Lung (tissue), 11 donors: ENCODE measurements at regions not wholly inside any gene's neighbourhood (a gene's known extent, or its start where the extent isn't known, plus 50 kb on each side); places are given as distances from the start of the nearest gene placed in this dataset.

Experiments used
- ATAC-seq: fragments of 200-7000 bp; cut with Tn5 transposase; one replicate; pipeline ENCODE4 v1.9.1; 2020; ENCODE audit warnings: moderate number of reproducible peaks; ENCODE audit not compliant: insufficient read depth, low FRiP score
- DNase-seq, 3 donors: peaks; one replicate each; pipeline ENCODE4 v3.0.0-alpha.2; 2013 to 2017
- H3K27ac ChIP-seq, 2 donors: one replicate each; pipeline ENCODE4 v1.5.1; 2013; ENCODE audit warnings: mild to moderate bottlenecking in 2 of 2, moderate library complexity in 2 of 2, control low read depth in 1 of 2, inconsistent platforms in 1 of 2, low read depth in 1 of 2, low read length in 1 of 2
- H3K27me3 ChIP-seq, 3 donors: one replicate each; pipeline ENCODE4 v1.5.1; 2013; ENCODE audit warnings: low read length in 2 of 3; ENCODE audit not compliant: control insufficient read depth in 3 of 3, insufficient read depth in 3 of 3
- H3K36me3 ChIP-seq, 4 donors: one replicate each; pipeline ENCODE4 v1.5.1; 2013; ENCODE audit warnings: low read length in 4 of 4, mild to moderate bottlenecking in 1 of 4, moderate library complexity in 1 of 4; ENCODE audit not compliant: control insufficient read depth in 4 of 4, insufficient read depth in 4 of 4
- H3K4me1 ChIP-seq, 5 donors: one replicate each; pipeline ENCODE4 v1.5.1; 2013; ENCODE audit warnings: low read length in 5 of 5, mild to moderate bottlenecking in 2 of 5, moderate library complexity in 1 of 5; ENCODE audit not compliant: control insufficient read depth in 5 of 5, insufficient read depth in 5 of 5
- H3K4me3 ChIP-seq: one replicate; pipeline ENCODE4 v1.5.1; 2013; ENCODE audit warnings: mild to moderate bottlenecking, control low read depth, moderate library complexity
- H3K9ac ChIP-seq, 2 donors: one replicate each; pipeline ENCODE4 v1.5.1; 2013; ENCODE audit warnings: low read length in 2 of 2, control low read depth in 1 of 2; ENCODE audit not compliant: insufficient read depth in 1 of 2
- H3K9me3 ChIP-seq, 4 donors: one replicate each; pipeline ENCODE4 v1.5.1; 2013; ENCODE audit warnings: low read length in 3 of 4, mild to moderate bottlenecking in 1 of 4, moderate library complexity in 1 of 4; ENCODE audit not compliant: control insufficient read depth in 4 of 4, insufficient read depth in 3 of 4
- CTCF ChIP-seq: IDR thresholded peaks from 2 replicates; pipeline ENCODE4 v1.5.1; 2012; ENCODE audit warnings: mild to moderate bottlenecking; ENCODE audit errors: control extremely low read depth, extremely low read depth
- WGBS, 2 donors: extraction: QIAGEN DNeasy Blood & Tissue Kit; methylation state at CpG; one replicate each; pipeline ENCODE4 v1.1.7; 2013; 5-methylcytosine and 5-hydroxymethylcytosine counted together
- donor health status: control.
- donor health status: control.
- donor health status: Bipolar disorder and iron deficiency.
- donor health status: healthy.
- donor health status: DM: yes; HTN: yes; CAD: no.

- DNase-seq (no peak), ATAC-seq (no peak)
- no peak overlapping the region for H3K9ac ChIP-seq
- no peaks in the 10 kb centered on the region for H3K4me1 ChIP-seq
- no peak overlapping the region for H3K4me3 ChIP-seq
- peaks cover 0 to 4% (median 2%) of the 10 kb centered on the region in 4 donors for H3K9me3 ChIP-seq
- no peak for TF ChIP-seq CTCF
- no peak overlapping the region for H3K27ac ChIP-seq
- H3K27me3 ChIP-seq, result no peaks in the 10 kb centered on the region
- no peaks in the 10 kb centered on the region for H3K36me3 ChIP-seq
- WGBS, 2 donors, result 76 to 85% methylated on average over 4 of the region's 4 CpGs
These were observed 136.3 kb downstream of the TMEM17 start for GRCh38 chr2:62369541-62370202.

- ATAC-seq, result no peak
- Histone ChIP-seq H3K27me3 (no peaks in the 10 kb centered on the region), H3K4me3 (no peak overlapping the region), H3K27ac (no peak overlapping the region), H3K36me3 (peaks cover 0 to 2% (median 0%) of the 10 kb centered on the region in 4 donors), H3K9ac (no peak overlapping the region), H3K4me1 (no peaks in the 10 kb centered on the region), H3K9me3 (peaks cover 0 to 5% (median 1%) of the 10 kb centered on the region in 4 donors)
- 33 to 64% methylated on average over 11 of the region's 11 CpGs for WGBS, 2 donors
- no peak for DNase-seq
- TF ChIP-seq CTCF, result no peak
These were observed 141.0 kb downstream of the TMEM17 start for GRCh38 chr2:62364791-62365528.

GRCh38 chr2:62363166-62363565, 142.8 kb downstream of the TMEM17 start:
- Histone ChIP-seq H3K36me3 (peaks cover 0 to 2% (median 0%) of the 10 kb centered on the region in 4 donors), H3K27ac (no peak overlapping the region), H3K9me3 (peaks cover 0 to 5% (median 1%) of the 10 kb centered on the region in 4 donors), H3K27me3 (no peaks in the 10 kb centered on the region), H3K4me3 (no peak overlapping the region), H3K9ac (no peak overlapping the region), H3K4me1 (no peaks in the 10 kb centered on the region)
- no peak for DNase-seq
- no peak for ATAC-seq
- TF ChIP-seq CTCF, result no peak
- 86 to 88% methylated on average over 5 of the region's 5 CpGs for WGBS, 2 donors
